ENCODE measurements at regions not wholly inside any gene's neighbourhood (a gene's known extent, or its start where the extent isn't known, plus 50 kb on each side); places are given as distances from the start of the nearest gene placed in this dataset.

GRCh38 chr17:77696721-77697460, 261.6 kb upstream of the TNRC6C start:
- H3K4me3 ChIP-seq: peak overlapping the region in 3 of 4 donors; percentile 18 to 24 (median 19)
- WGBS: 47% methylated on average over 14 of the region's 15 CpGs
- no peaks in the 10 kb centered on the region for H3K9me3 ChIP-seq
- H3K27ac ChIP-seq (replicated peaks in 1 of 4): peak overlapping the region in 2 of 4 donors; percentile 23 to 43
- no peaks in the 10 kb centered on the region for H3K36me3 ChIP-seq
- DNase-seq (ENCODE audit: extremely low spot score): no peak
- TF ChIP-seq POLR2AphosphoS5 (IDR thresholded peaks at IDR 0.05) (no peak), EP300 (IDR thresholded peaks at IDR 0.05) (no peak), POLR2A (IDR thresholded peaks at IDR 0.05; ENCODE audit: low read depth) (no peak), CTCF (IDR thresholded peaks at IDR 0.05) (no peak)
- peaks cover 0 to 7% (median 0%) of the 10 kb centered on the region in 4 donors for H3K27me3 ChIP-seq
- intact Hi-C loops (cut with DNase I): no loop called here
- peaks cover 4 to 33% (median 31%) of the 10 kb centered on the region in 4 donors for H3K4me1 ChIP-seq

- Histone ChIP-seq H3K9me3 (no peaks in the 10 kb centered on the region), H3K4me3 (no peak overlapping the region), H3K27me3 (peaks cover 0 to 7% (median 0%) of the 10 kb centered on the region in 4 donors), H3K27ac (replicated peaks in 1 of 4) (no peak overlapping the region), H3K36me3 (no peaks in the 10 kb centered on the region), H3K4me1 (peaks cover 4 to 24% (median 23%) of the 10 kb centered on the region in 4 donors)
- TF ChIP-seq EP300 (IDR thresholded peaks at IDR 0.05): no peak
- no peak for TF ChIP-seq POLR2AphosphoS5 (IDR thresholded peaks at IDR 0.05)
- TF ChIP-seq CTCF (IDR thresholded peaks at IDR 0.05): no peak
- TF ChIP-seq POLR2A (IDR thresholded peaks at IDR 0.05; ENCODE audit: low read depth): no peak
- no peak for DNase-seq (ENCODE audit: extremely low spot score)
- 86% methylated on average over 14 of the region's 16 CpGs for WGBS
- intact Hi-C loops (cut with DNase I): no loop called here
These were observed 260.8 kb upstream of the TNRC6C start for GRCh38 chr17:77697480-77698400.

GRCh38 chr17:77698903-77699623, 259.4 kb upstream of the TNRC6C start:
- intact Hi-C loops (cut with DNase I): no loop called here
- no peaks in the 10 kb centered on the region for H3K36me3 ChIP-seq
- no peak for DNase-seq (ENCODE audit: extremely low spot score)
- H3K4me1 ChIP-seq: peaks cover 4 to 21% (median 19%) of the 10 kb centered on the region in 4 donors
- 70% methylated on average over 18 of the region's 21 CpGs for WGBS
- no peak for TF ChIP-seq POLR2AphosphoS5 (IDR thresholded peaks at IDR 0.05)
- no peak for TF ChIP-seq POLR2A (IDR thresholded peaks at IDR 0.05; ENCODE audit: low read depth)
- no peak for TF ChIP-seq EP300 (IDR thresholded peaks at IDR 0.05)
- TF ChIP-seq CTCF (IDR thresholded peaks at IDR 0.05): no peak
- H3K4me3 ChIP-seq: no peak overlapping the region
- peaks cover 0 to 9% (median 4%) of the 10 kb centered on the region in 4 donors for H3K9me3 ChIP-seq
- H3K27ac ChIP-seq (replicated peaks in 1 of 4): no peak overlapping the region
- peaks cover 0 to 7% (median 0%) of the 10 kb centered on the region in 4 donors for H3K27me3 ChIP-seq

- intact Hi-C loops (cut with DNase I): no loop called here
- Histone ChIP-seq H3K9me3 (peaks cover 0 to 22% (median 16%) of the 10 kb centered on the region in 4 donors), H3K4me1 (peaks cover 4 to 21% (median 19%) of the 10 kb centered on the region in 4 donors), H3K36me3 (no peaks in the 10 kb centered on the region), H3K27me3 (peaks cover 0 to 5% (median 0%) of the 10 kb centered on the region in 4 donors), H3K27ac (replicated peaks in 1 of 4) (no peak overlapping the region), H3K4me3 (no peak overlapping the region)
- no peak for TF ChIP-seq POLR2A (IDR thresholded peaks at IDR 0.05; ENCODE audit: low read depth)
- no peak for TF ChIP-seq POLR2AphosphoS5 (IDR thresholded peaks at IDR 0.05)
- TF ChIP-seq CTCF (IDR thresholded peaks at IDR 0.05): no peak
- TF ChIP-seq EP300 (IDR thresholded peaks at IDR 0.05): no peak
- 82% methylated on average over 12 of the region's 13 CpGs for WGBS
- DNase-seq (ENCODE audit: extremely low spot score): no peak
These were observed 258.2 kb upstream of the TNRC6C start for GRCh38 chr17:77700165-77700881.
